NB4 (cell line): ENCODE measurements at regions not wholly inside any gene's neighbourhood (a gene's known extent, or its start where the extent isn't known, plus 50 kb on each side); places are given as distances from the start of the nearest gene placed in this dataset.

Experiments used
- CTCF ChIP-seq: IDR thresholded peaks from one replicate; pipeline ENCODE4 v1.5.1; 2012; ENCODE audit warnings: low read depth, low read length
- POLR2A ChIP-seq: IDR thresholded peaks from 2 replicates; pipeline ENCODE4 v1.6.1; 2011; ENCODE audit warnings: mild to moderate bottlenecking; ENCODE audit not compliant: insufficient read length; ENCODE audit errors: extremely low read depth
- TF ChIP-seq, protein P1 (sequence below): IDR thresholded peaks from 2 replicates; pipeline ENCODE4 v1.6.1; 2011; ENCODE audit warnings: low read depth, low read length

- TF ChIP-seq CTCF (no peak), POLR2A (no peak)
- TF ChIP-seq, protein P1, sequence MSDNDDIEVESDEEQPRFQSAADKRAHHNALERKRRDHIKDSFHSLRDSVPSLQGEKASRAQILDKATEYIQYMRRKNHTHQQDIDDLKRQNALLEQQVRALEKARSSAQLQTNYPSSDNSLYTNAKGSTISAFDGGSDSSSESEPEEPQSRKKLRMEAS = no peak
Observed at GRCh38 chr12:98275131-98275475, 240.3 kb upstream of the TMPO start.
